HK-2 (cell line): ENCODE measurements at regions not wholly inside any gene's neighbourhood (a gene's known extent, or its start where the extent isn't known, plus 50 kb on each side); places are given as distances from the start of the nearest gene placed in this dataset.

Experiments
- DNase-seq: peaks from one replicate; pipeline ENCODE4 v3.0.0-alpha.2; 2018; ENCODE audit not compliant: unreplicated experiment

DNA sequence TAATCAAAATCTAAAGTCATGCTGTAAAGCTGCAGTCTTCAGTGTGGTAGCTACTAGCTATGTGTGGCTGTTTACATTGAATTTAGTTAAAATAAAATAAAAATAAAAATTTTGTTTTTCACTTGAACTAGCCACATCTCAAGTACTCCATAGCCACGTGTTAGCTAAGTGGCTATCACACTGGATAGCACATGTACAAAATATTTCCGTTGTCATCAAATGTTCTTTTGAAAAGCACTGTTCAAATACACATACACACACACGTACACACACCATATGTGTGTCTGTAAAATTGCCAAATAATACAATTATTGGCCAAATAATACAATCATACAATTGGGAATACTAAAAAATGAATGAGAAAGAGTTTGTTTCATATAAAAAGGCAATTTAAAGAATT, 778.2 kb upstream of the FLRT2 start:
- no peak for DNase-seq

GRCh38 chr14:84760489-84761126, 769.3 kb upstream of the FLRT2 start:
- no peak for DNase-seq

DNA sequence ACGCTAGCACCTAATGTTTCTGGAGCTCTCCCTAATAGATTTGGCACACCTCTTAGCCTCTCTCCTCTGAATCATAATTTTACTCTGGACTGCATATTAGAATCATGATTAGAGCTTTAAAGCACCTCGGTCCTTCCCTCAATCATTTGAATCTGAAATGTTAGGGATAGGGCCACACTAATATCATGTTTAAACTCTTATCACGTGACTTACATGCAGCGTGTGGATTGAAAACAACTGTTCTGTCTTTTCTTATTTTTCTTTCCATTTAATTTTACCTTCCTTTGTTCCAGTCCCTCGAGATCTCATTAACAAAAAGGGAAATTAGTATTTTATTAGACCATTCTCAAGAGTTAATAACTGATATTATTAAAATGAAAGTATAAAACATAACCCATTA, 762.5 kb upstream of the FLRT2 start:
- no peak for DNase-seq

GRCh38 chr14:84770030-84770429, 759.9 kb upstream of the FLRT2 start:
- DNase-seq = no peak

DNA sequence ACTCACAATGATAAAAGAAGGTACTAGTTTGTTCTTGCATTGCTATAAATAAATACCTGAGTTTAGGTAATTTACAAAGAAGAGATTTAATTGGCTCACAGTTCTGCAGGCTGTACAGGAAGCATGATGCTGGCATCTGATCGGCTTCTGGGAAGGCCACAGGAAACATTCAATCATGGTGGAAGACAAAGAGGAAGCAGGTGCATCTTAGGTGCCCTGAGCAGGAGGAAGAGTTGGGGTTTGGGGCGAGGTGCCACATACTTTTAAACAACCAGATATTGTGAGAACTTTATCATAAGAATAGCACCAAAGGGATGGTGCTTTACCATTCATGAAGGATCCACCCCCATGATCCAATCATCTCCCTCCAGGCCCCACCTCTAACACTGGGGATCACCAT, 752.6 kb upstream of the FLRT2 start:
- DNase-seq = no peak

GRCh38 chr14:84782902-84783301, 747.0 kb upstream of the FLRT2 start:
- DNase-seq = no peak

DNA sequence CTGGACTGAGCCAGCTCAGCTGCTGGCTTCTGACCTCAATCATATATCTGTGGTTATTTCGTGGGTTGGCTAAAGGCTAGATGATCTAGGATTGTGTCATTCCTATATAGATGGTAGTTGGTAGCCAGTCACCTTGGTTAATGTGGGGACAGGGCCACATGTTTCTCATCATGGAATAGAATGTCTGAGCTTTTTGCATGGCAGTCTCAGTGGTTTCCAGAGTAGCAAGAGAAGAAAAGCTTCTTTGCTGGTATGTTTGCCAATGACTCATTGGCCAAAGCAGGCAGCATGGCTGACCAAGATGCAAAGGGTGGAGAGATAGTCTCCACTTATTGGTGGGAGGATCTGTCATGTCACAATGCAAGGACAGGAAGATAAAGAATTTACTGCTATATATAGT, 746.4 kb upstream of the FLRT2 start:
- DNase-seq = no peak

- no peak for DNase-seq
Measured at GRCh38 chr14:84785996-84786395, 743.9 kb upstream of the FLRT2 start.

- no peak for DNase-seq
Measured at GRCh38 chr14:84789012-84789411, 740.9 kb upstream of the FLRT2 start.

GRCh38 chr14:84792722-84793410, 737.1 kb upstream of the FLRT2 start:
- DNase-seq = no peak

- no peak for DNase-seq
Measured at GRCh38 chr14:84797326-84797725, 732.6 kb upstream of the FLRT2 start.

DNA sequence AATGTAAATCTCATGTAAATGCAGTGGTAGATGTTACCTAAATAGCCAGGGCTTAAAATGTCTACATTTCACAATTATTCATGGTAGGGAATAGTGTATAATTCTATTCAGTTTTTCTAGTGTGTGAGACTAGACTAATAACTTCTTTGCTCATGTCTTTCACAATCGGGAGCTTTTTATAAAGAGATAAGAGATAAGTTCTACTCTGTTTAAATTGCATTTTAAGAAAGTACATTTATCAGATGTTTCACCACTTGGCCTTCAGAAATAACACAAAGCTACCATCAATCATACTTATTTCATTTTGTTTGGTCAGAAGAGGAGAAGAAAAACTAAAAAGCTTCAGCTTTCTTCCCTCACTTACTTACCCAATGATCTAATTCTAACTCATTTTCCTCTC, 725.5 kb upstream of the FLRT2 start:
- no peak for DNase-seq

- DNase-seq = no peak
Measured at GRCh38 chr14:84804895-84805294, 725.0 kb upstream of the FLRT2 start.

- no peak for DNase-seq
Measured at GRCh38 chr14:84806181-84806580, 723.8 kb upstream of the FLRT2 start.

- DNase-seq = no peak
Measured at GRCh38 chr14:84806622-84807021, 723.3 kb upstream of the FLRT2 start.

GRCh38 chr14:84807673-84808072, 722.3 kb upstream of the FLRT2 start:
- DNase-seq = no peak

- no peak for DNase-seq
Measured at GRCh38 chr14:84809158-84809557, 720.8 kb upstream of the FLRT2 start.

- no peak for DNase-seq
Measured at GRCh38 chr14:84814391-84814790, 715.6 kb upstream of the FLRT2 start.

DNA sequence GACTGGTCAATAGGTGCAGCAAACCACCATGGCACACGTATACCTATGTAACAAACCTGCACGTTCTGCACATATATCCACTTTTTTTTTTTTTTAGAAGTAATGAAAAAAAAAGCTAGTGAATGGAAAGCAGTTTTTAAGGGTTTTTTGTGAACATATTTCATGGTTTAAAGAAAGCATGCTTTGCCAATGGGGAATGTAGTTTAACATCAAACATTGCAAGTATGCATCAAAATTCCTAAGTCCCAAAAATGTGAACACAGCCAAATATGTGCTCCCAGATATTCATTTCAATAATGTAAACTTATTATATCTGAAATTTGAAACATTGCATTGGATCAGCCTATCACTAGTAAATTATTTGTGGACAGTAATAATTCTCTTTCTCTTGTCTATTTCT, 710.4 kb upstream of the FLRT2 start:
- DNase-seq = no peak

- peak; percentile 26 for DNase-seq
Measured at GRCh38 chr14:84825481-84826251, 704.3 kb upstream of the FLRT2 start.

DNA sequence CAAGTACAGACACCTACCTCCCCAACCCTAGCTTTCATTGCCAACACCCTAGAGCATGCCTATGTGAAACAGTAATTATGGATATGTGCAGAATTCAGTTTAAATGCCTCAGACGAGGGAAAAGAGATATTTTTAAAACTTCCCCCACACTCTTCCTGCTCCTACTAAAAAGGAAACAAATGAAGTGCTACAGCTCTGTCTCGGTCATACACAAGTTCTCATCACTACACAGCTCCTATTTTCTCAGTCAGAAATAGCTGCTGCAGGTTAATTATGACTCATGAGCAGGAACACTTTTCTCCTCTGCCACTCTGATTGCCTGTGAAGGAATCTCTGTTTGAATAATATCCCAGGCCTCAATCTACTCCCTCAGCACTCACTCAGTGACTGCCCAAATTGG, 703.6 kb upstream of the FLRT2 start:
- DNase-seq = no peak

DNA sequence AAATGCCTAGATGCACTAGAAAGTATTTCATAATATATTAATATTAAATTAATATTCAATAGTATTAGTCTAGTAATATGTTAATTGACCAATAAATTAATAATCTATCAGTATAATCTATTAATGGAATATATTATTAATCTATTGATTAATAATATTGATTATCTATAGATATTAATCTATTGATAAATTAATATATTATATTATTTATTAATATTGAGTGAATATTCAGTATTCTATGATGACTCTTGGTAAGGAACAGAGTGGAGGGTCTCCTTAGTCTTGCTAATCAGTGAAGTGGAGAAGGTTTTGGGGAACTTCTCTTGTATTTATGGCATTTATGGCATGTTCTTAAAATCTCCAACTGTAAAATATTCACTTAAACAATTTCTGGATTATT, 679.3 kb upstream of the FLRT2 start:
- no peak for DNase-seq
